ENCODE measurements at regions not wholly inside any gene's neighbourhood (a gene's known extent, or its start where the extent isn't known, plus 50 kb on each side); places are given as distances from the start of the nearest gene placed in this dataset.

DNA sequence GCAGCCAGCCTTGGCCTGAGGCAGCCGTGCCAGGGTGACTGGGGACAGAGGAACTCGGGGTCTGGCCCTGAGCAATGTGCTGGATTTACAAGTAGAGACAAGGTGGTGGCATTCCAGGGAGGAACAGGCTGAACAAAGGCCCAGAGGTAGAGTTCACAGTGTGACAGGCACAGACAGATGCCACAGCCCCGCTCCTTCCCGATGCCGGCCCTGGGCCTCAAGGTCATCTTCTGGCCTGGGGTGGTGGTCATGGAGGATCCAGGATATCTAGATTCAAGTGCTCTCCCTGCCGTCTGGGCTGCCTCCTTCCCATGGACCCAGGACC, 68.9 kb upstream of the COL13A1 start:
- TF ChIP-seq, protein P1, sequence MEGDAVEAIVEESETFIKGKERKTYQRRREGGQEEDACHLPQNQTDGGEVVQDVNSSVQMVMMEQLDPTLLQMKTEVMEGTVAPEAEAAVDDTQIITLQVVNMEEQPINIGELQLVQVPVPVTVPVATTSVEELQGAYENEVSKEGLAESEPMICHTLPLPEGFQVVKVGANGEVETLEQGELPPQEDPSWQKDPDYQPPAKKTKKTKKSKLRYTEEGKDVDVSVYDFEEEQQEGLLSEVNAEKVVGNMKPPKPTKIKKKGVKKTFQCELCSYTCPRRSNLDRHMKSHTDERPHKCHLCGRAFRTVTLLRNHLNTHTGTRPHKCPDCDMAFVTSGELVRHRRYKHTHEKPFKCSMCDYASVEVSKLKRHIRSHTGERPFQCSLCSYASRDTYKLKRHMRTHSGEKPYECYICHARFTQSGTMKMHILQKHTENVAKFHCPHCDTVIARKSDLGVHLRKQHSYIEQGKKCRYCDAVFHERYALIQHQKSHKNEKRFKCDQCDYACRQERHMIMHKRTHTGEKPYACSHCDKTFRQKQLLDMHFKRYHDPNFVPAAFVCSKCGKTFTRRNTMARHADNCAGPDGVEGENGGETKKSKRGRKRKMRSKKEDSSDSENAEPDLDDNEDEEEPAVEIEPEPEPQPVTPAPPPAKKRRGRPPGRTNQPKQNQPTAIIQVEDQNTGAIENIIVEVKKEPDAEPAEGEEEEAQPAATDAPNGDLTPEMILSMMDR (conservative IDR thresholded peaks at IDR 0.05; ENCODE audit: control insufficient read depth, insufficient read depth, low read depth, low read length): no peak
- no peak for DNase-seq (ENCODE audit: low read depth)

DNA sequence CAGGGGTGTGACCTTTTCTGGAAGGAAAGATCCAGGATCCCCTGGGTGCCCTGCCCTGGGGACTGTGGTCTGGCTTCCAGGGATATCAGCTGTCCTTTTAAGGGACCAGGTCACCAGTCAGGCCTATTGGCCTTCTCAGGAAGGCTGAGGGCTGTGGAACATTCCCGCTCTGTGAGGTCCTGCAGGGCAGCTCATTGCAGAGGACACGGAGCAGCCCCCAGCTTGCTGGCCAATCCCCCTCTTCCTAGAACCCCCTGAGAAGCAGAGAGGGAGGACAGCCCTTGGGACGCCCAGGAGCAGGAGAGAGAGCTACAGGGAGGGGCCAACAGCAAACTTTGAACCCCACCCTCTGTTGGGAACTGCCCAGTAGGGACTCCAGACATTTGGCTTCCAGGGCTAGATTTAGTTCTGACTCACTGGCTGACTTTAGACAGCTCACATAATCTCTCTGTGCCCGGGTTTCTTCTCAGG, 67.9 kb upstream of the COL13A1 start:
- DNase-seq (ENCODE audit: low read depth): peak; percentile 31
- H3K4me3 ChIP-seq (ENCODE audit: control insufficient read depth, low read depth, low read length): no peak overlapping the region
- TF ChIP-seq, protein P1 (conservative IDR thresholded peaks at IDR 0.05; ENCODE audit: control insufficient read depth, insufficient read depth, low read depth, low read length): no peak

More for the DNA sequence above, 68.9 kb upstream of the COL13A1 start:
- no peak overlapping the region for H3K4me3 ChIP-seq (ENCODE audit: control insufficient read depth, low read depth, low read length)

DNA sequence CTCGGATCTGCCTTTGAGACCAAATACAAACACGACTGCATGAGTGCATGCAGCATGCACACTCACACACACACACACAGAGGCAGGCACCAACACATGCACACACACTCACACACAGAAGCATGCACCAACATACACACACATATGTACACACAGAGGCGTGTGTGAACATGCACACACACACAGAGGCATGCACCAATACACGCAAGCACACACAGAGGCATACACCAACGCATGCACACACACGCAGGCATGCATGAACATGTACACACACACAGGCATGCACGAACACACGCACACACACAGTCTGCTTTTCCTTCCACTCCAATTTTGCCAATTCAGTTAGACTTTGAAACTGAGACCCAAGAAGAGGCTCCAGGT, 67.3 kb upstream of the COL13A1 start:
- no peak overlapping the region for H3K4me3 ChIP-seq (ENCODE audit: control insufficient read depth, low read depth, low read length)
- TF ChIP-seq, protein P1 (conservative IDR thresholded peaks at IDR 0.05; ENCODE audit: control insufficient read depth, insufficient read depth, low read depth, low read length): no peak
- DNase-seq (ENCODE audit: low read depth): no peak

DNA sequence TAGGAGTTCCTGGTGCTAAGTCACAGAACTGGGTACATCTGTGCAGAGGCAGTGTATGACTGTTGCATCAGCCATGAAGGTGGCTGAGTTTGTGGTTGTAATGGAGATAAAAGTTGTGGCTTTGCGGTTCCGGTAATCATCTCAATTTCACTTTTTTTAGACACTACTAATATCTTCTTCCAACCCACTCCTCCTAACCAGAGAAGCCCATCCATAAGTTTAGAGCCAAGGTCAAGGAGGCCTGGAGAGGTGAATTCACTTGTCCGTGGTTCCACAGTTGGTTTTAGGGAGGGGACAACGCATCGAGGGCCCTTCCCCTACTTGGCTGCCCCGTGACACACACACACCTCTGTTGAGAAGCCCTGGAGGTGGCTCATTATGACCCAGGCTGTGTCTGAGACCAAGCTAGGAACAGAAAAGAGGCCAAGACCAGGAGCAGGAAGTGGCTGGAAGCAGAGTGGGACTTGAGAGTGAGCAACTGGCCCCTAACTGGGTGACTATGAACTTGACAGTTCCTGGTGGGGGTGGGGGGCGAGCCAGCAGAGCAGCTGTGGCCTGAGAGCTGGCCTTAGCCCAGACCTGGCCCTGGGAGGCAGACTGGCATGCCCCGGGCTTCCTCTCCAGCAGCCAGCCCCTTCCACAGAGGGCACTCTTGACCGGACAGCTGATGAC, 66.8 kb upstream of the COL13A1 start:
- no peak overlapping the region for H3K4me3 ChIP-seq (ENCODE audit: control insufficient read depth, low read depth, low read length)
- no peak for DNase-seq (ENCODE audit: low read depth)
- TF ChIP-seq, protein P1 (conservative IDR thresholded peaks at IDR 0.05; ENCODE audit: control insufficient read depth, insufficient read depth, low read depth, low read length): no peak

DNA sequence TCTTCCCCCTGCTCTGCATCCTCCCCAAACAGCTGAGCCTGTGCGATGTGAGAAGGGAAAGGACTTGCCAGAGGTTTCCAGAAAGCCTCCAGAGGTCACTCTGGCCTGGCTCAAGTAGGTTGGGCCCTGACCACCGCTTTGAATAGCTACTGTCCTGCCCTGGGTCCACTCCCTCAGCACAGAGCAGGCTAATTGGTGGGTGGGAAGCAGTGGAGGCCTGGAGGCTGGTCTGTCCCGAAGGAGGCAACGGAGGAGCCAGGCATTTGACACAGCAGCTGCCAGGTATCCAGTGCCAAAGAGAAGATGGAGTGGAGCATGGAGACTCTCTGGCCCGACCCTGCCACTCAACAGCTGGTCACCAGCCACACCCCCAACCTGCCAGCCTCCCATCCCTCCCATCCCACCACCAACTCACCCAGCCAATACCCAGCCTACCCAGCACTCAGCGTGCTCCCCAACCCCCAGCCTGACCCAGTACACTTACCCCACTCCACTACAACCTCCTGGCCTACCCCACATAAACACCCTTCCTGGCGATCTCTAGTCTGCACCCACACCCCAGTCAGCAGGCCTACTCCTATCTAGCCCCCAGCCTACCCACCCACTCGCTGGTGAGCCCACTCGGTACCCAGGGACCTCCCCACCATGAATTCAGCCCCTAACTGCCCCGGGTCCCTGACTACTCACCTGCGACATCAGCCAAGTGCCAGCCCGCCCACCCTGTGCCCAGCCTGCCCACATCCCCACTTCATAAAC, 64.6 kb upstream of the COL13A1 start:
- DNase-seq (ENCODE audit: low read depth): no peak
- no peak overlapping the region for H3K4me3 ChIP-seq (ENCODE audit: control insufficient read depth, low read depth, low read length)
- TF ChIP-seq, protein P1 (conservative IDR thresholded peaks at IDR 0.05; ENCODE audit: control insufficient read depth, insufficient read depth, low read depth, low read length): no peak

DNA sequence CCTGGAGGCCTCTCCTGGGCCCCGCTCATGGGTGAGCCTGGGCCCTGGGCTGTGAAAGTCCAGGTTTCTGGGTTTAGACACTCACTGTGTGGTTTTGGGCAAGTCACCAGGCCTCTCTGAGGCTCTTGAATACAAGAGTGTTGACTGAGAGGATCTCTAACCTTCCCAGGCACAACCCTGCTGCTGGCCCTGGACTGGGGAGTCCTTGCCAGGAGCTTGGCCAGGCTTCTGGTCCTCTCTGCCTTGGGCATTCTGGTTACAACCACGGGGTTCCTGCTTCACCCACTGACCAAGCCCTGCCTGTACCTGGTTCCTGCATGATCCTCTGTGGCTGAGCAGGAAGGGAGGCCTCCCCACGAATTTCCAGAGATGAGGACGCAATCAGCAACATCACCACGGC, 63.6 kb upstream of the COL13A1 start:
- H3K4me3 ChIP-seq (ENCODE audit: control insufficient read depth, low read depth, low read length): no peak overlapping the region
- TF ChIP-seq, protein P1 (conservative IDR thresholded peaks at IDR 0.05; ENCODE audit: control insufficient read depth, insufficient read depth, low read depth, low read length): no peak
- no peak for DNase-seq (ENCODE audit: low read depth)

All from fibroblast of mammary gland (primary cell).